GM13977 (cell line): ENCODE measurements at regions not wholly inside any gene's neighbourhood (a gene's known extent, or its start where the extent isn't known, plus 50 kb on each side); places are given as distances from the start of the nearest gene placed in this dataset.

ENCODE experiments used
- DNase-seq: peaks from one replicate; pipeline ENCODE4 v3.0.0; 2012; ENCODE audit warnings: low spot score
- in situ Hi-C: fragments of 300-500 bp; cut with MboI; formaldehyde crosslinking; loops from one replicate; pipeline ENCODE4 v1.12.0; 2022; ENCODE audit warnings: low sequenced_read_pairs, low pct_unique_long_range_greater_than_20kb, mixed read lengths, inconsistent platforms; ENCODE audit not compliant: unreplicated experiment
- TF ChIP-seq, protein P1 (sequence below): IDR thresholded peaks from 2 replicates; pipeline ENCODE4 v1.5.1; 2012; ENCODE audit warnings: mild to moderate bottlenecking, control low read depth; ENCODE audit not compliant: insufficient read depth; ENCODE audit errors: extremely low read depth, missing control alignments

DNA sequence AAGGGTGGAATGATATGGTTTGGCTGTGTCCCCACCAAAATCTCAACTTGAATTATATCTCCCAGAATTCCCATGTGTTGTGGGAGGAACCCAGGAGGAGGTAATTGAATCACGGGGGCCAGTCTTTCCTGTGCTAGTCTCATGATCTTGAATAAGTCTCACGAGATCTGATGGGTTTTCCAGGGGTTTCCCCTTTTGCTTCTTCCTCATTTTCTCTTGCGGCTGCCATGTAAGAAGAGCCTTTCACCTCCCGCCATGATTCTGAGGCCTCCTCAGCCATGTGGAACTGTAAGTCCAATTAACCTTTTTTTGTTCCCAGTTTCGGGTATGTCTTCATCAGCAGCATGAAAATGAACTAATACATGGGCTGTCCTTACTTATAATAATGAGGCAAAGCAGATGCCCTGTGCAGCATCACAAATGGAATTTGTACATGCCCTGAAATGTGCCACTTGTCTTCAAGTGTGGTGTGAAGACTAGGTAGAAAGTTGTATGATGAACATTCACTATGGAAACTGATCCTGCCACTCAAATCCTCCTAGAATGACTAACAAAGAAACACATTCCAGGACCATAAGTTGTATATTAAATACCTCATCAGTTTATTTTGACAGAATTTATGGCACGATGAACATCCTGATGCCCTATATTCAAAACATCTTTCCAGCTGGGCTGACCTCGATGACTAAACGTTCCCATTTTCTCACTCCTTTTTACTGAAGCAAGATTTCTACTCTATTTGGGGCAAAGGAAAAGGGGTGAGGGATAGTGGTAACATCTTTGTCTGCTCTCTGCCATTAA is 122.8 kb upstream of the CTTNBP2 start:
- TF ChIP-seq, protein P1, sequence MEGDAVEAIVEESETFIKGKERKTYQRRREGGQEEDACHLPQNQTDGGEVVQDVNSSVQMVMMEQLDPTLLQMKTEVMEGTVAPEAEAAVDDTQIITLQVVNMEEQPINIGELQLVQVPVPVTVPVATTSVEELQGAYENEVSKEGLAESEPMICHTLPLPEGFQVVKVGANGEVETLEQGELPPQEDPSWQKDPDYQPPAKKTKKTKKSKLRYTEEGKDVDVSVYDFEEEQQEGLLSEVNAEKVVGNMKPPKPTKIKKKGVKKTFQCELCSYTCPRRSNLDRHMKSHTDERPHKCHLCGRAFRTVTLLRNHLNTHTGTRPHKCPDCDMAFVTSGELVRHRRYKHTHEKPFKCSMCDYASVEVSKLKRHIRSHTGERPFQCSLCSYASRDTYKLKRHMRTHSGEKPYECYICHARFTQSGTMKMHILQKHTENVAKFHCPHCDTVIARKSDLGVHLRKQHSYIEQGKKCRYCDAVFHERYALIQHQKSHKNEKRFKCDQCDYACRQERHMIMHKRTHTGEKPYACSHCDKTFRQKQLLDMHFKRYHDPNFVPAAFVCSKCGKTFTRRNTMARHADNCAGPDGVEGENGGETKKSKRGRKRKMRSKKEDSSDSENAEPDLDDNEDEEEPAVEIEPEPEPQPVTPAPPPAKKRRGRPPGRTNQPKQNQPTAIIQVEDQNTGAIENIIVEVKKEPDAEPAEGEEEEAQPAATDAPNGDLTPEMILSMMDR: no peak
- no peak for DNase-seq
- in situ Hi-C loops: no loop called here

DNA sequence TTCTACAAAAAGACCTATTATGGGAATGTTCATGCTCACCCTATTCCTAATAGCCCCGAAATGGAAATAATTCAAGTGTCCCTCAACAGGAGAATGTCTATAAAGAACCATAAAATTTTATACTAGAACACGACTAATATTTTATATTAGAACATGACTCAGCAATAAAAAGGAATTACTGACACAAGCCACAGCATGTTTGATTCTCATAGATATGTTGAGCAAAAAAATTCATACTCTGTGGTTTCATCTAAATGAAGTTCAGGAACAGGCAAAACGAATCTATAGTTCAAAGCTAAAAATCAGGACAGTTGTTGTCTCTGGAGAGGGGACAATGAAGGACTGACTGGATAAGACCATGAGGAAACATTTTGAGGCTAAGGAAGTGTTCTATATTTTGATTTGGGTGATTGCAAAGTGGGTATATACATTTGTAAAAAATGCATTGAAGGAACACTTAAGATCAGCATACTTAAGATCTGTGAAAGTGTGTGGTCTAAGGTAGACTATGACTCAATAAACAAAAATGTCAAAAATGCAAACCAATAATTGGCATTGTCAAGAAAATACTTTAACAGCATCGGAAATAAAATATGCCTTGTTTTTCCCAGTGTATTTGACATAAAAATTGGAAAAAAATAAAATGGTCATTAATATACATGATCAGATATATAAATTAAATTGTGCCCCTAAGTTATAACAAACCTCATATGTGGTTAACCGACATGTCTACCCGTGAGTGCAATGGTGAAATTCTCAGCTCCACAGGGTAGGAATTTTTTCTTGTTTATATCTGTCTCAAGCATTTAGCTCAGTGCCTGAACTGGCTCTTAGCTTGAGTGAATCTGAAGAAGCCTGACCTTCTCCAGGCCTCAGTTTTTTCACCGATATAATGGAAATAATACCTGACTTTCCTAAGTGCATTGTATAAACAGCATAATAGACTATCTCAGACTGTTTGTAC is 124.9 kb upstream of the CTTNBP2 start:
- in situ Hi-C loops: no loop called here
- DNase-seq: no peak
- TF ChIP-seq, protein P1: no peak

GRCh38 chr7:118000480-118001202 is 127.4 kb upstream of the CTTNBP2 start:
- DNase-seq: no peak
- in situ Hi-C loops: no loop called here
- TF ChIP-seq, protein P1: no peak

- TF ChIP-seq, protein P1: no peak
- in situ Hi-C loops: no loop called here
- no peak for DNase-seq
Measured at GRCh38 chr7:118003476-118003875, 130.2 kb upstream of the CTTNBP2 start.

DNA sequence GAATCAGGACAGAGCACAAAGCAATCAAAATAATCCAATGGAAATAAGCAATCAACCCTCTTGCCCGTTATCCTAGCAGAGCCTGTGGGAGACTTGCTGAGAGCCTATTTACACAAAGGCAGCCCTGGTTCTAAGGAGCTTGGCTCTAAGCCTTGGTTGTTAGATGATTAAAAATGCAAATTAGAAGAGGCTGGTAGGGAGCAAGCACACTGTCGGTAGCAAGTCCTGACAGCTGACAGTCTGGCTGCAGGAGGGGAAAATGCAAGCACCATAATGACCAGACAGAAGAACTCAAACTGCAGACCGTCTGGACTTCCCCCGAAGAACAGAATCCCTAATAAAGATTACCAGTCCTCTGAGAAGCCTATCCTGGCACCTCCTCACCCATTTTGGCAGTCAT is 131.8 kb upstream of the CTTNBP2 start:
- DNase-seq: no peak
- TF ChIP-seq, protein P1: no peak
- in situ Hi-C loops: no loop called here

GRCh38 chr7:118006979-118007378 is 133.7 kb upstream of the CTTNBP2 start:
- in situ Hi-C loops: no loop called here
- DNase-seq: no peak
- TF ChIP-seq, protein P1: no peak
